Activated T-helper 1 cell treated with anti-CD3 and anti-CD28 coated beads, Interleukin-12 subunit alpha, Interleukin-12 subunit beta, Interleukin-2, Interleukin-4 antibody, amounts not matched to agents 30 ng/mL and 10 ng/mL and 1 ng/mL, durations not matched to agents 14 hours and 24 hours and 36 hours (primary cell): ENCODE measurements at regions not wholly inside any gene's neighbourhood (a gene's known extent, or its start where the extent isn't known, plus 50 kb on each side); places are given as distances from the start of the nearest gene placed in this dataset.

Experiments
- DNase-seq: peaks from one replicate; pipeline ENCODE4 v3.0.0; 2021; ENCODE audit warnings: low spot score
- H3K27ac Mint-ChIP-seq: one replicate; pipeline ENCODE4 v1.8.0; 2021; ENCODE audit warnings: mild to moderate bottlenecking, mixed read lengths
- H3K27me3 Mint-ChIP-seq: one replicate; pipeline ENCODE4 v1.8.0; 2022; ENCODE audit warnings: mild to moderate bottlenecking, moderate library complexity, mixed read lengths; ENCODE audit not compliant: insufficient read depth
- H3K36me3 Mint-ChIP-seq: one replicate; pipeline ENCODE4 v1.8.0; 2021; ENCODE audit warnings: low read depth, mixed read lengths
- H3K4me1 Mint-ChIP-seq: one replicate; pipeline ENCODE4 v1.8.0; 2021; ENCODE audit warnings: low read depth, mixed read lengths
- H3K4me3 Mint-ChIP-seq: one replicate; pipeline ENCODE4 v1.8.0; 2021; ENCODE audit warnings: mild to moderate bottlenecking, moderate library complexity, mixed read lengths
- H3K9me3 Mint-ChIP-seq: one replicate; pipeline ENCODE4 v1.8.0; 2021; ENCODE audit warnings: mixed read lengths
- intact Hi-C: fragments of 100-400 bp; cut with micrococcal nuclease; formaldehyde crosslinking; loops from one replicate; pipeline ENCODE4 v1.15.1; 2024

DNA sequence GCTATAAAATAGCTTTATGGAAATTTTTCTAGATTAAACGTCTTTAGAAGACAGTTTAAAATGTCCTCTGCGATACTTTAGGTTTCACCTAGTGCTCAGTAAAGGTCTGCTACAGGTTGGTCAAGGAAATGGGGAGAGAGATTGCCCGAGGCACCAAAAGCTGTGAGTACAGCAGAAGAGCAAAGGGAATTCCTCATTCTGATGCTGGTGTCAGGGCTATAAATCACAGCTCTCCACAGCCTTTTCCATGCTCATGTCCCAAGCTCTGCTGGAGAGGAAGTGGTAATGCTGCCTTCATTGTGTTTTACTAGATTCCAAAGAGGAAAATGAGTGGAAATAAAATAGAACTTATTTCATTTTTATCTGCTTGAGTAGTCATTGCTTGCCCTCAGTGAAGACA lies 2060.4 kb downstream of the ARAP2 start:
- no peak overlapping the region for H3K27ac Mint-ChIP-seq
- no peak for DNase-seq
- H3K27me3 Mint-ChIP-seq = no peaks in the 10 kb centered on the region
- no peak overlapping the region for H3K4me3 Mint-ChIP-seq
- H3K9me3 Mint-ChIP-seq = peaks cover 20% of the 10 kb centered on the region
- no peaks in the 10 kb centered on the region for H3K4me1 Mint-ChIP-seq
- intact Hi-C loops = no loop called here
- H3K36me3 Mint-ChIP-seq = no peaks in the 10 kb centered on the region

- no peak for DNase-seq
- H3K4me1 Mint-ChIP-seq = no peaks in the 10 kb centered on the region
These were observed 2057.3 kb downstream of the ARAP2 start for GRCh38 chr4:34187056-34187455.

GRCh38 chr4:34191443-34191842 lies 2052.9 kb downstream of the ARAP2 start:
- Mint-ChIP-seq H3K4me1 (no peaks in the 10 kb centered on the region), H3K4me3 (no peak overlapping the region), H3K27me3 (no peaks in the 10 kb centered on the region), H3K9me3 (peaks cover 5% of the 10 kb centered on the region), H3K27ac (no peak overlapping the region), H3K36me3 (no peaks in the 10 kb centered on the region)
- DNase-seq = no peak
- intact Hi-C loops = no loop called here

More at GRCh38 chr4:34187056-34187455, 2057.3 kb downstream of the ARAP2 start:
- no peaks in the 10 kb centered on the region for H3K27me3 Mint-ChIP-seq
- peaks cover 15% of the 10 kb centered on the region for H3K9me3 Mint-ChIP-seq
- intact Hi-C loops = no loop called here
- no peak overlapping the region for H3K27ac Mint-ChIP-seq
- H3K4me3 Mint-ChIP-seq = no peak overlapping the region
- no peaks in the 10 kb centered on the region for H3K36me3 Mint-ChIP-seq

DNA sequence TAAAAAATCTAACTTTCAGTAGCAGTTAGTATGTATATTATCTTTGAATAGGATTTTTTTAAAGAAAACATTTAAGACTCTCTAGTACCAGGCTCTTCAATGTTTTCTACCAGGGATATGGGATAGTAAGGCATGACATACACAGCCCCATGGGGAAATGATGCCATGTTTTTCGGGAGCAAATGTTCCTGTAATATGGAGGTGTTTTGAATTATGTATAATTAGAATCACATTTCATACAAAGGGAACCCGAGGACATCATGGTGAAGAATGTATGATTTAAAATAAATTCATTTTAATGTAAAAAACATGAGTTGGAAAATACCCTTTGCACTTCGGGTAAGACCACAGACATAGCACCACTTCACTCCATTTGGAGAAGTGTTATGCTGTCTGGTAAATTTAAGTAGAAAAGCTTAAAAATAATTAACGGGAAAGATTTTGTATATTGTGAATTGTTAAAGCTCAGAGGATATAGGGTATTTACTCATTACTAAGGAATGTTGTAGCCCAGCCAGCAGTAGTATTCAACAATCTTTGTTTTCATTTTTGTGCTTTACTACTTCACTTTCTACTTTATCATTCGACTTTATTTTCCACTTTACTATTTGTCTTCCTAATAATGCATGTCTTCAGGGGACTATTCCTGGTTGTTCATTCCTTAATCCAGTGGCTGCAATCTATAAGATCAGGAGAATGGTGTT lies 2050.7 kb downstream of the ARAP2 start:
- Mint-ChIP-seq H3K4me1 (no peaks in the 10 kb centered on the region), H3K4me3 (no peak overlapping the region), H3K27ac (no peak overlapping the region), H3K36me3 (no peaks in the 10 kb centered on the region), H3K27me3 (no peaks in the 10 kb centered on the region), H3K9me3 (no peaks in the 10 kb centered on the region)
- no peak for DNase-seq
- intact Hi-C loops = no loop called here

- intact Hi-C loops = no loop called here
- no peak for DNase-seq
- H3K4me3 Mint-ChIP-seq = no peak overlapping the region
- H3K27ac Mint-ChIP-seq = no peak overlapping the region
- no peaks in the 10 kb centered on the region for H3K36me3 Mint-ChIP-seq
- no peaks in the 10 kb centered on the region for H3K4me1 Mint-ChIP-seq
- no peaks in the 10 kb centered on the region for H3K27me3 Mint-ChIP-seq
- H3K9me3 Mint-ChIP-seq = no peaks in the 10 kb centered on the region
These were observed 2049.7 kb downstream of the ARAP2 start for GRCh38 chr4:34194585-34194984.

DNA sequence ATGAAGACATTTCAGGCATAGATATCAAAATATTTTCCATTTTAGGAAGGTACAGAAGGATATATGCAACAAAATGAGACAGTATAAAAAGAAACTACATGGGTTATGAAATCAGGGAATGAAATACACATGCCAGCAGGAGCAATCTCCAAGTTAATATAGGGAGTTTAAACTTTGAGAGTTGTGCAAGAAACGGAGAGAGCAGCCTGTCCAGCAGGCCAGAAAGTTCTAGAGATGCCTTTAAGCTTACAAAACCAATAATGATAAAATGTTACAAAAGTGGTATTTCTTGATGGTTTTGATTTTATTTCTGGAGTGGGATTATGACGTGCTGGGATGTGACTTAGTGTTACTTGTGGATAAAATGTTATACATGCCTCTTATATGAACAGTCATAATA lies 2047.9 kb downstream of the ARAP2 start:
- H3K4me3 Mint-ChIP-seq = no peak overlapping the region
- H3K27me3 Mint-ChIP-seq = no peaks in the 10 kb centered on the region
- no peaks in the 10 kb centered on the region for H3K36me3 Mint-ChIP-seq
- peaks cover 7% of the 10 kb centered on the region for H3K9me3 Mint-ChIP-seq
- DNase-seq = no peak
- H3K27ac Mint-ChIP-seq = no peak overlapping the region
- intact Hi-C loops = no loop called here
- no peaks in the 10 kb centered on the region for H3K4me1 Mint-ChIP-seq

GRCh38 chr4:34198966-34199365 lies 2045.3 kb downstream of the ARAP2 start:
- no peak for DNase-seq
- H3K27ac Mint-ChIP-seq = no peak overlapping the region
- peaks cover 11% of the 10 kb centered on the region for H3K9me3 Mint-ChIP-seq
- no peak overlapping the region for H3K4me3 Mint-ChIP-seq
- intact Hi-C loops = no loop called here
- H3K27me3 Mint-ChIP-seq = no peaks in the 10 kb centered on the region
- no peaks in the 10 kb centered on the region for H3K36me3 Mint-ChIP-seq
- no peaks in the 10 kb centered on the region for H3K4me1 Mint-ChIP-seq

- Mint-ChIP-seq H3K4me1 (no peaks in the 10 kb centered on the region), H3K27ac (no peak overlapping the region), H3K27me3 (no peaks in the 10 kb centered on the region), H3K36me3 (no peaks in the 10 kb centered on the region), H3K9me3 (peaks cover 16% of the 10 kb centered on the region), H3K4me3 (no peak overlapping the region)
- intact Hi-C loops = no loop called here
- DNase-seq = no peak
These were observed 2043.8 kb downstream of the ARAP2 start for GRCh38 chr4:34200535-34200934.

- no peaks in the 10 kb centered on the region for H3K36me3 Mint-ChIP-seq
- no peaks in the 10 kb centered on the region for H3K27me3 Mint-ChIP-seq
- H3K27ac Mint-ChIP-seq = no peak overlapping the region
- DNase-seq = no peak
- intact Hi-C loops = no loop called here
- no peaks in the 10 kb centered on the region for H3K4me1 Mint-ChIP-seq
- H3K9me3 Mint-ChIP-seq = peaks cover 20% of the 10 kb centered on the region
- H3K4me3 Mint-ChIP-seq = no peak overlapping the region
These were observed 2042.2 kb downstream of the ARAP2 start for GRCh38 chr4:34202154-34202553.

GRCh38 chr4:34220601-34221000 lies 2023.7 kb downstream of the ARAP2 start:
- intact Hi-C loops = no loop called here
- no peak overlapping the region for H3K4me3 Mint-ChIP-seq
- H3K9me3 Mint-ChIP-seq = no peaks in the 10 kb centered on the region
- H3K36me3 Mint-ChIP-seq = no peaks in the 10 kb centered on the region
- no peak overlapping the region for H3K27ac Mint-ChIP-seq
- no peaks in the 10 kb centered on the region for H3K27me3 Mint-ChIP-seq
- DNase-seq = no peak
- H3K4me1 Mint-ChIP-seq = no peaks in the 10 kb centered on the region

DNA sequence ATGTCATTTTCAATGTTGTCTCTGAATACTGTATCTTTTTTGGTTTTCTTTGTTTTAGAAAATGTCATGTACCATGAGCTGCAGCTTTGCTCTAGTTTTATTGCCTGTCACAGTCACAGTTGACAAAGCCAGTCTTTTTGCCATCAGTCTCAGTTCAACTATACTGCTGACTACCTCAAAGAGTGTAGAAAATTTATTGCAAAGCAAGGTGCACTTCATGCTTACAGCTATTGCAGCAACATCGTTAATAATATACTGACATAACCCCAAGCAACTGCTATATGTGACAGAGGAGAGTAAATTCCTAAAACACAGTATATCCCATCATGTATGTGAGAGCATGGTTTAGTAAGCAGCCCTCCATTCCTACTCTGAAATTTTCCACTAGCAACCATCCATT lies 2022.3 kb downstream of the ARAP2 start:
- Mint-ChIP-seq H3K27ac (no peak overlapping the region), H3K36me3 (no peaks in the 10 kb centered on the region), H3K27me3 (no peaks in the 10 kb centered on the region), H3K4me3 (no peak overlapping the region), H3K4me1 (no peaks in the 10 kb centered on the region), H3K9me3 (no peaks in the 10 kb centered on the region)
- no peak for DNase-seq
- intact Hi-C loops = no loop called here

GRCh38 chr4:34236118-34236517 lies 2008.2 kb downstream of the ARAP2 start:
- Mint-ChIP-seq H3K27me3 (no peaks in the 10 kb centered on the region), H3K4me1 (no peaks in the 10 kb centered on the region), H3K9me3 (peaks cover 19% of the 10 kb centered on the region), H3K27ac (no peak overlapping the region), H3K36me3 (no peaks in the 10 kb centered on the region), H3K4me3 (no peak overlapping the region)
- intact Hi-C loops = no loop called here
- no peak for DNase-seq

DNA sequence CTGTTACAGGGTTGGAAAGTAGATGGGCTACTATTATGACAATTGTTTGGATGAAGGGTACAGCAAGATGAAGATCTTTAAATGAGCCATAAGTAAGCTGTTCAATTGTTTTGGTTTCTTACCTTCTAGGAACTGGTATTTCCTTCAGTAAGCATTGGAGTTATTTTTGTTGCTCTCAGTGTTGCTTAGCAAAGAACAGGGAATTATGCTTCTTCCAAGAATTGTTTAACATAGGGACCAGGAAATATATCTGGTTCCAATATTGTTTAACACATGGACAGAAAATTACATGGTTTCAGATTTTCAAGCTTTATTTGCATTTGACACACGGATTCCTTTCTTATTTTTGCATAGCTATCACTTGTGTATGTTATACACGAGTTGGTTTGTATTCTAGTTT lies 1999.0 kb downstream of the ARAP2 start:
- no peaks in the 10 kb centered on the region for H3K36me3 Mint-ChIP-seq
- no peaks in the 10 kb centered on the region for H3K9me3 Mint-ChIP-seq
- no peak overlapping the region for H3K4me3 Mint-ChIP-seq
- H3K27ac Mint-ChIP-seq = no peak overlapping the region
- DNase-seq = no peak
- intact Hi-C loops = no loop called here
- H3K27me3 Mint-ChIP-seq = no peaks in the 10 kb centered on the region
- no peaks in the 10 kb centered on the region for H3K4me1 Mint-ChIP-seq

DNA sequence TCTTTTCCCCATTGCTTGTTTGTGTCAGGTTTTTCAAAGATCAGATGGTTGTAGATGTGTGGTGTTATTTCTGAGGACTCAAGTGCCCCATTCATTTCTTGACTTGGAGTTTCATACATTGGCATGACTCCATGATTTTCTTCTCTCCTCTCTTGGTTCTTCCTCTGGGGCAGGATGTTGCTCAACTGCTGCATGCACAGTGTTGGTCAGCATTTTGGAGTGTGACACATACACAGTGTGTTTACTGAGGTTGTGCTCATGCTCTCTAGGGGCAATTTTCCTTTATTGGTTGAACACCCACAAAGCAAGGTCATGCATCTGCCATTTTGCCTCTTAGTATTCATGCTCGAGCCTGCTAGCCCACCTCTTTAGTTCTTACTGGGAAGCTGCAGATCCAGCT lies 1993.8 kb downstream of the ARAP2 start:
- no peaks in the 10 kb centered on the region for H3K27me3 Mint-ChIP-seq
- intact Hi-C loops = no loop called here
- H3K4me3 Mint-ChIP-seq = no peak overlapping the region
- H3K36me3 Mint-ChIP-seq = no peaks in the 10 kb centered on the region
- no peak overlapping the region for H3K27ac Mint-ChIP-seq
- no peak for DNase-seq
- H3K9me3 Mint-ChIP-seq = peaks cover 3% of the 10 kb centered on the region
- H3K4me1 Mint-ChIP-seq = no peaks in the 10 kb centered on the region
